Effector memory CD8-positive, alpha-beta T cell (primary cell): ENCODE measurements at regions not wholly inside any gene's neighbourhood (a gene's known extent, or its start where the extent isn't known, plus 50 kb on each side); places are given as distances from the start of the nearest gene placed in this dataset.

Experiments used
- ATAC-seq: fragments of 150-1000 bp; cut with Tn5 transposase; replicated peaks from 2 replicates; pipeline ENCODE4 v1.10.0; 2021; ENCODE audit warnings: mild to moderate bottlenecking, moderate library complexity
- DNase-seq, 3 experiments: peaks; one replicate each; pipeline ENCODE4 v3.0.0; 2021
- H3K27ac Mint-ChIP-seq, 2 donors: one replicate each; pipeline ENCODE4 v1.8.0; 2022; ENCODE audit warnings: mild to moderate bottlenecking in 2 of 2, mixed read lengths in 2 of 2, moderate library complexity in 2 of 2
- H3K27me3 Mint-ChIP-seq, 2 donors: one replicate each; pipeline ENCODE4 v1.8.0; 2022; ENCODE audit warnings: mixed read lengths in 2 of 2
- H3K36me3 Mint-ChIP-seq: one replicate; pipeline ENCODE4 v1.8.0; 2022; ENCODE audit warnings: mild to moderate bottlenecking, moderate library complexity, mixed read lengths; ENCODE audit not compliant: insufficient read depth
- H3K4me1 Mint-ChIP-seq, 2 donors: one replicate each; pipeline ENCODE4 v1.8.0; 2022; ENCODE audit warnings: low read depth in 2 of 2, mixed read lengths in 2 of 2
- H3K4me3 Mint-ChIP-seq, 2 donors: one replicate each; pipeline ENCODE4 v1.8.0; 2022; ENCODE audit warnings: mild to moderate bottlenecking in 2 of 2, mixed read lengths in 2 of 2, moderate library complexity in 2 of 2
- H3K9me3 Mint-ChIP-seq, 2 donors: one replicate each; pipeline ENCODE4 v1.8.0; 2022; ENCODE audit warnings: mixed read lengths in 2 of 2

DNA sequence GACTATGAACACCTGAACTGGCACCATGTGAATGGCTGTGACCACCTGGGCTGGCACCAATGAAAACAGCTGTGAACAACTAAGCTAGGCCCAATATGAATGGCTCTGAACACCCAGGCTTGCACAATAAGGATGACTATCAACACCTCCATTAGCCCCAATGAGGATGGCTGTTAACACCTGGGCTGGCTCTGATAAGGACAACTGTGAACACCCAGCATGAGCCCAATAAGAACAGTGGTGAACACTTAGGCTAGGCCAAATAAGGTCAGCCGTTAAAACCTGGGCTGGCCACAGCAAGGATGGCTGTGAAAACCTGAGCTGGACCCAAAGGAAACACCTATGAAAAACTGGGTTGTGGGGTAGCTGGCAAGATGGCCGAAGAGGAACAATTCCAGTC lies 1163.1 kb downstream of the UQCRFS1 start:
- no peaks in the 10 kb centered on the region for H3K36me3 Mint-ChIP-seq
- DNase-seq (no peak), ATAC-seq (no peak)
- peaks cover 0 to 10% of the 10 kb centered on the region in 2 donors for H3K9me3 Mint-ChIP-seq
- no peaks in the 10 kb centered on the region for H3K4me1 Mint-ChIP-seq
- H3K4me3 Mint-ChIP-seq, result no peak overlapping the region
- H3K27ac Mint-ChIP-seq, result no peak overlapping the region
- H3K27me3 Mint-ChIP-seq, result no peaks in the 10 kb centered on the region

DNA sequence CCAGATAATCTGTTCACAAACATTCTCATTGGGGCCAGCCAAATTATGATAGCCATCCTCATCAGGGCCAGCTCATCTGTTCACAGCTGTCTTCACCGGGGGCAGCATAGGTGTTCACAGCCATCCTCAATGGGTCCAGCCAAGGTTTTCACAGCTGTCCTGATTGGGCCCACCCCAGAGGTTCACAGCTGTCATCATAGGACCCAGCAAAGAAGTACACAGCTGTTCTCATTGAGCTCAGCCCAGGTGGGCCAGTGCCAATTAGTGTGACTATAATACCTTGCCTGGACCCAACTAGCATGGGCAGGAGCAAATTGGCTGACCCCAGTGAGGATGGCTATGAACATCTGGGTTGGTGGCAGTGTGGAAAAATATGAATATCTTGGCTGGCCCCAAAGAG lies 1166.0 kb downstream of the UQCRFS1 start:
- Mint-ChIP-seq H3K4me3 (no peak overlapping the region), H3K27me3 (no peaks in the 10 kb centered on the region), H3K4me1 (no peaks in the 10 kb centered on the region), H3K9me3 (peaks cover 0 to 7% of the 10 kb centered on the region in 2 donors), H3K27ac (no peak overlapping the region), H3K36me3 (no peaks in the 10 kb centered on the region)
- DNase-seq (no peak), ATAC-seq (no peak)

DNA sequence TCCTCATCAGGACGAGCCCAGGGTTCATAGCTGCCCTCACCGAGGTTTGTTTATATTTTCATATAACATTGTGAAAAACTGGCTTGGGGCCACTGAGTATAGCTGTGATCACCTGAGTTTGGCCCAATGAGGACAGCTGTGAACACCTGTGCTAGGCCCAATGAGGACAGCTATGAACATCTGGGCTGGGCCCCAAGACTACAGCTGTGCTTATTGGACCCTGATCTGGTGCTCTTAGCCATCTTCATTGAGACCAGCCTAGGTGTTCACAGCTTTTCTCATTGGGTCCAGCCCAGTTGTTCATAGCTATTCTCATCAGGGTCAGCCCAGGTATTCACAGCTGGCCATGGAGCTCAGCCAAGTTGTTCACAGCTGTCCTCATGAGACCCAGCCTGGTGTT lies 1167.3 kb downstream of the UQCRFS1 start:
- Mint-ChIP-seq H3K27ac (no peak overlapping the region), H3K36me3 (no peaks in the 10 kb centered on the region), H3K4me3 (no peak overlapping the region), H3K4me1 (no peaks in the 10 kb centered on the region), H3K27me3 (no peaks in the 10 kb centered on the region), H3K9me3 (no peaks in the 10 kb centered on the region)
- ATAC-seq, result no peak
- no peak for DNase-seq

DNA sequence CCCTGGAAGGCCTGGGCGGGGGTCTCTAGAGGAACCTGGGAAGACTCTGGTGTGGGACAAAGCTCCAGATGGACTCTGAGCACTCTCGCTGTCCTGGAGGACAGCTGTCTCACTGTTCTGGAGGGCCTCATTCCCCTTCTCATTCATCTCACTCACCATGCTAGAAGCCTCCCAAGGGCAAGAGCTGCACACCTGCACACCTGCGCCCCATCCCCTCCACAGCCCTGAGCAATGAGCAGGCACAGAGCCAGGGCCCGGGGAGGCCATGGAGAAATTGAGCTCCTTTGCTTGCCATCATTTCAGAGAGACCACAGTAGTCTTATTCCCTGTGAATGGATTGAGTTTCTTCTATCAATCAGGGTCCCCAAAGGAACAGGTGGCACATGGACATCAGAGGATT lies 1168.5 kb downstream of the UQCRFS1 start:
- H3K27me3 Mint-ChIP-seq, result no peaks in the 10 kb centered on the region
- no peak overlapping the region for H3K4me3 Mint-ChIP-seq
- DNase-seq, result no peak
- no peak overlapping the region for H3K27ac Mint-ChIP-seq
- no peaks in the 10 kb centered on the region for H3K9me3 Mint-ChIP-seq
- H3K36me3 Mint-ChIP-seq, result no peaks in the 10 kb centered on the region
- no peaks in the 10 kb centered on the region for H3K4me1 Mint-ChIP-seq
- no peak for ATAC-seq

DNA sequence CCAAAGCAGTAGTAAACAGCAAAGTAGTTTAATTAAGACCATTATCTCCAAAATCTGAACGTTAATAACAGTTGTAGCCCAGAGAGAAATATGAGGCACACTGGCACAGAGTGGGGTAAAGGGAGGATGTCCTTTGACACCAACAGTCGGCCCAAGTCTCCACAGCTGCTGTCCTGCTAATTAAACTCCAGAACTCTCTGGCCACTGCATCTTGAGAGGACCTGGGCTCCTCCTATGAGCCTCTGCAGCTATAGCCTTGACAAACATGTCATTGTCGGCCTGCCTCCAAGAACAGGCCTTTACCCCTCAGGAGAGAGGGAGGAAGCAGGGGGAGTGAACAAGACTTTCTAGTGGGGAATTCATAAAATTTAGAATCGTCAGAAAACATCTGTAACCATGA lies 1170.4 kb downstream of the UQCRFS1 start:
- Mint-ChIP-seq H3K4me1 (no peaks in the 10 kb centered on the region), H3K9me3 (peaks cover 0 to 9% of the 10 kb centered on the region in 2 donors), H3K36me3 (no peaks in the 10 kb centered on the region), H3K4me3 (no peak overlapping the region), H3K27me3 (no peaks in the 10 kb centered on the region), H3K27ac (no peak overlapping the region)
- DNase-seq (no peak), ATAC-seq (no peak)

DNA sequence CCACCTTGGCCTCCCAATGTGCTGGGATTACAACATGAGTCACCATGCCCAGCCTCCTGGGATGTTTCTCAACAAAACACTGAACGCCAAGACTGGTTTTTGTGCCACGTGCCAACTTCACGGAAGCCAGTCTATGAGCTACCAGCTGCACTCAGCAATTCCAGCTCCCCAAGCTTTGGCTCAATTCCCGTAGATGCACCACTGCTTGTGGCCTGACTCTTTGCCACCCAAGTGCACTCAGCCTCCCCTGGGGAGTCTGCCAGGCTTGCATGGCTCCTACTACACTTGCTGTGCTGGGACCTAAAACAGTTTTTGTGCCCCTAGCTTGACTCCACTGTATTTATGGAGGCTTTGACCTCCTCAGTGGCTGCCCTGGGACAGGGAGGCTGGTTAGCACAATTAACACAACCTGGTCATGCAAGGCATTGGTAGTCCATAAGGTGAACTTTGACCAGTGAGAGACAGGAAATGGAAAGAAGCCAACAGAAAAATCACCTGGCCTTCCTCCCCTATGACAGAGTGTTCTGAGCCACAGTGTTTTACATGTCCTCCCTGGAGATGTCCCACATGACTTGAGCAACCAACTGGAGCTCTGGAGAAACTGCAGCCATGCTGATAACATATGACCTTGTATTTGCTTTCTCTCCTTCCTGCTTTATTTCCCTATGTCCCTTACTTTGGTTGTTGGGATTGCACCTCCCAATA lies 1173.1 kb downstream of the UQCRFS1 start:
- DNase-seq (no peak), ATAC-seq (no peak)
- H3K4me1 Mint-ChIP-seq, result no peaks in the 10 kb centered on the region
- peaks cover 0 to 9% of the 10 kb centered on the region in 2 donors for H3K9me3 Mint-ChIP-seq
- no peaks in the 10 kb centered on the region for H3K36me3 Mint-ChIP-seq
- H3K27ac Mint-ChIP-seq, result no peak overlapping the region
- no peak overlapping the region for H3K4me3 Mint-ChIP-seq
- H3K27me3 Mint-ChIP-seq, result peaks cover 0 to 4% of the 10 kb centered on the region in 2 donors

DNA sequence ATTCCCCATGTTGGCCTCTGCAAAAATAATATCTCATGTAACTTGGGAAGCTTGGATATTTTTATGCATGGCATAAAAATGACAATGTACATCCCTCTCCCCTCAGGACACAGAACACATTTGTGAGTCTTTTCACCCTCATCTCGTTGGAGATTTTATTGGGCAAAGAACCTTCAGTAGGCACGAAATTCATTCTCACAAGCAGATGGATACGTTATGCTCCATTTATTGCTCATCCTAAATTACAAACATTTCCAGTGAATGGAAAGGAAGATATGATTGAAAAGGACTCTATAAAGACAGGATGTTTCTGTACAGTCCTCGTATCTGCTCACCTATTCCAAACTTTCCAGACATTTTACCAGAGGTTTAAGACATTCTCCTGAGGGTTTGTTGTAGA lies 1175.8 kb downstream of the UQCRFS1 start:
- peaks cover 2 to 17% of the 10 kb centered on the region in 2 donors for H3K9me3 Mint-ChIP-seq
- ATAC-seq (no peak), DNase-seq (no peak)
- no peak overlapping the region for H3K4me3 Mint-ChIP-seq
- H3K4me1 Mint-ChIP-seq, result no peaks in the 10 kb centered on the region
- peaks cover 0 to 7% of the 10 kb centered on the region in 2 donors for H3K27me3 Mint-ChIP-seq
- no peaks in the 10 kb centered on the region for H3K36me3 Mint-ChIP-seq
- H3K27ac Mint-ChIP-seq, result no peak overlapping the region

DNA sequence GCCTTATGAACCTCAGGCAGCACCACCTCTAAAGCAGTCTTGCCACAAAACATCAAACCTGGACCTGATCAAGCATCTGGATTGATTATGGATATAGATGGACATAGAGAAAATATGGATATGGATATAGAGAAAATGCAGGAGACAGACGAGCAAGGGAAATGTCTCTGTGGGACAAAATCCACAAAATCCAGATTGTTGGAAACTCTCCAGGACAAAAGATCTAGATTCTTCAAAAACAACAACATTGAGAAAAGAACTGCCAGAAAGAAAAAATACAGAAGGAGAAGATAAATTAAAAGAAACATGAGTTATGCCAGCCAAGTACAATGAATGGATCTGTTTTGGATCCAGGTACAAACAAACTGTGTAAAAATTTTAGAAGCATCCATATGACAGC lies 1176.5 kb downstream of the UQCRFS1 start:
- H3K4me3 Mint-ChIP-seq, result no peak overlapping the region
- ATAC-seq, result no peak
- peaks cover 0 to 10% of the 10 kb centered on the region in 2 donors for H3K27me3 Mint-ChIP-seq
- no peak for DNase-seq
- H3K36me3 Mint-ChIP-seq, result no peaks in the 10 kb centered on the region
- H3K9me3 Mint-ChIP-seq, result peaks cover 5 to 17% of the 10 kb centered on the region in 2 donors
- no peaks in the 10 kb centered on the region for H3K4me1 Mint-ChIP-seq
- H3K27ac Mint-ChIP-seq, result no peak overlapping the region

DNA sequence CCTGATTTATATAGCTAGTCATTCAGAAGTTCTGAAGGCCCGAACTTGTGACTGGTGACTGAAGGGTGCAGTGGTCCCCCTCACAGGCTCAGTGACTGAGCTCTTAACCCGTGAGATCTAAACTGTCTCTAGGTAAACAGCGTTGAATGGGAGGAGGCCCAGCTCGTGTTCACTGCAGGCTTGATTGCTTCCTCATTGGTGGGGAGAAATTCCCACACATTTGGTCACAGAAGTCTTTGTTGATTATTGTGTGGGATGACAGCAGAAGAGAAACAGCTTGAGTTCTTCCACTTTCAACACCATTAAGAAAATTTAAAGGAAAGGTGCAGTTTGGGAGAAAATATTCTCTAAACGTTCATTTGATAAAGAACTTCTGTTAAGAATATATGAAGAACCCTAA lies 1178.0 kb downstream of the UQCRFS1 start:
- ATAC-seq, result no peak
- Mint-ChIP-seq H3K27ac (no peak overlapping the region), H3K4me3 (no peak overlapping the region), H3K4me1 (no peaks in the 10 kb centered on the region), H3K36me3 (no peaks in the 10 kb centered on the region), H3K9me3 (peaks cover 5 to 17% of the 10 kb centered on the region in 2 donors), H3K27me3 (peaks cover 0 to 10% of the 10 kb centered on the region in 2 donors)
- no peak for DNase-seq

DNA sequence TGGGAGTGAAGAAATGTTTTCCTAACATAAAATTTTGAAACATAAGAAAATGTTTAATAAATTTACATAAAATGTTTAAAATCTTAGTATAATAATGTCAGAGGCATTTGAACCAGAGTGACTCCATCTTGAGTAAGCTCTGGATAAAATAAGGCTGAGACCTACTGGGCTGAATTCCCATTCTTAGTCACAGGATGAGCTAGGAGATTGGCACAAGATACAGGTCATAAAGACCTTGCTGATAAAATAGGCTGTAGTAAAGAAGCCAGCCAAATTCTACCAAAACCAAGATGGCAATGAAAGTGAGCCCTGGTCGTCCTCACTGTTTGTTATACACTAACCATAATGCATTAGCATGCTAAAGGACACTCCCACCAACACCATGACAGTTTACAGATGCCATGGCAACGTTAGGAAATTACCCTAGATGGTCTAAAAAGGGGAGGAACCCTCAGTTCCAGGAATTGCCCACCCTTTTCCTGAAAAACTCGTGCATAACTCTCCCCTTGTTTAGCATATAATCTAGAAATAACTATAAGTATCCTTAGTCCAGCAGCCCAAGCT lies 1184.0 kb downstream of the UQCRFS1 start:
- Mint-ChIP-seq H3K4me3 (no peak overlapping the region), H3K27me3 (peaks cover 0 to 5% of the 10 kb centered on the region in 2 donors), H3K36me3 (no peaks in the 10 kb centered on the region), H3K9me3 (peaks cover 6 to 7% of the 10 kb centered on the region in 2 donors), H3K4me1 (no peaks in the 10 kb centered on the region), H3K27ac (no peak overlapping the region)
- DNase-seq (no peak), ATAC-seq (no peak)

DNA sequence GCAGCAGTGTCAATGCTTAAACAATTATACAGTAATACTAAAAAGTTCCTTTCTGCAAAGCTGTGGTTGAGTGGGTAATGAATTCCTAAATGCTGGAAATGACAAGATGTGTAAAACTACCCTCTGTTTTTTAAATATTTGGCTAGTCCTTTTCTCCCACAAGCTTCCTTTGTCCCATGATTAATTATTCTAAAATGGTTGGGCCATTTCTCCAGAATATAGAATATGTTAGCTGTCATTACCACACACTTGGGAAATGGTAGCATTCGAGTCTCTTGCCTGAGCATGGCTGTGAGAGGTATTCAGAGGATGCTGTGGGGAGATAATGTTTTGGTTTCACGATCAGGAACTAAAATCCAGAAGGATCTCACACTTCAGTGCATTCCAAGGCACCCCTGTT lies 1185.8 kb downstream of the UQCRFS1 start:
- H3K27ac Mint-ChIP-seq, result no peak overlapping the region
- peaks cover 0 to 2% of the 10 kb centered on the region in 2 donors for H3K27me3 Mint-ChIP-seq
- H3K36me3 Mint-ChIP-seq, result no peaks in the 10 kb centered on the region
- H3K4me3 Mint-ChIP-seq, result no peak overlapping the region
- H3K4me1 Mint-ChIP-seq, result no peaks in the 10 kb centered on the region
- DNase-seq (no peak), ATAC-seq (no peak)
- peaks cover 0 to 3% of the 10 kb centered on the region in 2 donors for H3K9me3 Mint-ChIP-seq

DNA sequence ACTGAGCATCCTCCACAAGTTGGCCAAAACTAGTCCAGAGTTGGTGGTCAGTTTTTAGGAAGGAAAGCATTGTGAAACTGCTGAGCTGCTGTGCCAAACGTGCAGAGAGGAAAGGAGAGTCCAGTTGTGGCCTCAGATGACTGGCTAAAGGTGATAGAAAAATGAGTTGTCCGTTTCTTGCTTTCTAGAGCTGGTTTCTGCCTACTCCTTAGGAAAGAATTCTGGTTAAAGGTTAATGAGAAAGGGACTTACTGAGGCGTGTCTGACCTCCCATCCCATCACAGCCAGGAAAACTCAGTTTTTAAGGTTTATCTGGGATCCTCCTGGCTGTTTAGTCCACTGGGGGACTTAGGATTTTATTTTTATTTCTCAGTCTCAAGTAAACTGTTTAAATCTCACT lies 1186.3 kb downstream of the UQCRFS1 start:
- Mint-ChIP-seq H3K36me3 (no peaks in the 10 kb centered on the region), H3K4me1 (no peaks in the 10 kb centered on the region), H3K4me3 (no peak overlapping the region), H3K27me3 (no peaks in the 10 kb centered on the region), H3K9me3 (peaks cover 0 to 2% of the 10 kb centered on the region in 2 donors), H3K27ac (no peak overlapping the region)
- no peak for DNase-seq
- no peak for ATAC-seq

DNA sequence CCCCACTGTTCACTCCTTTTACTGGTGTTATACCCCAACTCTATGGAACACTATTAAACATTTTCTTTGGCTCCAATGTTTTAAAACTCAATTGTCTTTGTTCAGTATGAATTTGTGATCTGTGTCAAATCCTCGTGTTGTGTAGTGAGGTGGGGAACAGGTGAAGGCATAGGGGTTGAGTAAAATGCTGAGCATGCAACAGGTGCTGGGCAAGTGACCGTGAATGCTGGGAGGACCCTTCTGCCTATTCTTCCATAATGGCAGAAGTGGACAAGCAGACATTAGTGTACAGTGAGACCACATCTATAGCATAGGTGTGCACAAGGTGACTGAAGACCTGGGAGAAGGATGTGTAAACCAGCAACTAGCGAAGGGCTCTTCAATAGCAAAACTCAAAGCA lies 1188.0 kb downstream of the UQCRFS1 start:
- Mint-ChIP-seq H3K27ac (no peak overlapping the region), H3K36me3 (peaks cover 3% of the 10 kb centered on the region), H3K27me3 (no peaks in the 10 kb centered on the region), H3K4me1 (no peaks in the 10 kb centered on the region), H3K4me3 (no peak overlapping the region), H3K9me3 (peaks cover 0 to 2% of the 10 kb centered on the region in 2 donors)
- DNase-seq (no peak), ATAC-seq (no peak)

DNA sequence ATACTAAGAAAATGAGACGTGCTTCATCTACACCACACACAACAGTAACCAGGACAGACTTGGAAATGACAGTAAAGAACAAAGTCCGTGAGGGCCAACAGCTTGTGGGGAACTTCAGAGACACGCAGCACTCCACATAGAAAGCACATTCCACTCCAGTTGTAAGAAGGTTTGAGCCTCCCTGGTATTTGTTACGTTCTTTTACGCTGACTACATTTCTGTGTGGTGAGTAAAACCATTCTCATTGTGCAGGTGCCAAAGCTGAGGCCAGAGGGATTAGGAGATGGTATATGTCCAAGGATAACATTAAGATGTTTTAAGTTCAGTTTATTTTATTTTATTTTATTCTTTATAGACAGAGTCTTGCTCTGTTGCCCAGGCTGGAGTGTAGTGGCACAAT lies 1189.9 kb downstream of the UQCRFS1 start:
- Mint-ChIP-seq H3K9me3 (no peaks in the 10 kb centered on the region), H3K36me3 (peaks cover 3% of the 10 kb centered on the region), H3K27me3 (no peaks in the 10 kb centered on the region), H3K4me3 (no peak overlapping the region), H3K27ac (no peak overlapping the region), H3K4me1 (no peaks in the 10 kb centered on the region)
- DNase-seq (no peak), ATAC-seq (no peak)
